ENCODE measurements at regions not wholly inside any gene's neighbourhood (a gene's known extent, or its start where the extent isn't known, plus 50 kb on each side); places are given as distances from the start of the nearest gene placed in this dataset.
"Not testable (repeated sequence)": the region's sequence is repeated elsewhere in the genome, so short reads cannot be mapped to it uniquely, and the experiment has no call there.

GRCh38 chr10:10725196-10725595, 292.5 kb upstream of the CELF2 start:
- TF ChIP-seq, protein P1, sequence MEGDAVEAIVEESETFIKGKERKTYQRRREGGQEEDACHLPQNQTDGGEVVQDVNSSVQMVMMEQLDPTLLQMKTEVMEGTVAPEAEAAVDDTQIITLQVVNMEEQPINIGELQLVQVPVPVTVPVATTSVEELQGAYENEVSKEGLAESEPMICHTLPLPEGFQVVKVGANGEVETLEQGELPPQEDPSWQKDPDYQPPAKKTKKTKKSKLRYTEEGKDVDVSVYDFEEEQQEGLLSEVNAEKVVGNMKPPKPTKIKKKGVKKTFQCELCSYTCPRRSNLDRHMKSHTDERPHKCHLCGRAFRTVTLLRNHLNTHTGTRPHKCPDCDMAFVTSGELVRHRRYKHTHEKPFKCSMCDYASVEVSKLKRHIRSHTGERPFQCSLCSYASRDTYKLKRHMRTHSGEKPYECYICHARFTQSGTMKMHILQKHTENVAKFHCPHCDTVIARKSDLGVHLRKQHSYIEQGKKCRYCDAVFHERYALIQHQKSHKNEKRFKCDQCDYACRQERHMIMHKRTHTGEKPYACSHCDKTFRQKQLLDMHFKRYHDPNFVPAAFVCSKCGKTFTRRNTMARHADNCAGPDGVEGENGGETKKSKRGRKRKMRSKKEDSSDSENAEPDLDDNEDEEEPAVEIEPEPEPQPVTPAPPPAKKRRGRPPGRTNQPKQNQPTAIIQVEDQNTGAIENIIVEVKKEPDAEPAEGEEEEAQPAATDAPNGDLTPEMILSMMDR (IDR thresholded peaks at IDR 0.05; ENCODE audit: control extremely low read depth, extremely low read depth, low read depth, missing control alignments) = no peak
- CTCF ChIA-PET = interaction anchor here (1.0 to 1.2 kb wide), 2 partner anchors 17 to 61 kb away, joined by 3 to 4 read pairs; no protein-coding TSS in a partner anchor
- POLR2A ChIA-PET = no interaction called here
- DNase-seq (ENCODE audit: extremely low spot score) = no peak

DNA sequence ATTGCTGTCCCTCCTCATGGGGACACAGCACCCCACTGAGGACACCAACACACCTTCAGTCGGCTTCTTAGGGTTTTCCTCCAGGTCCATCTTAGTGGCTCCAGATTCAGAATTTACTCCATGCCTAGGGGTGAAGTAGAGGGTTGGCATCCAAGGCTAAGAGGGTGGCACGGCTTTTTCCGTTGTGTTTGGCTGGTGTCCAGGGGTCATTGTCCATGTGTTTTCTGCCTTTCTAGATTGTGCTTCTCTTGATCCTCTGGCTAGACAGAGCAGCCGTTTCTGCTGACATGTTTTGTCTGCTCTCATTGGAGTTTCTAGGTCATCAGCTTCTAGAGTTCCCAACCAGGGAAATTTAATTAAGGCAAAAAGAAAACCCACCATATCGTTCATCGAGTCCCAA, 291.6 kb upstream of the CELF2 start:
- DNase-seq (ENCODE audit: extremely low spot score) = no peak
- CTCF ChIA-PET = no interaction called here

GRCh38 chr10:10727411-10727810, 290.3 kb upstream of the CELF2 start:
- POLR2A ChIA-PET; DNase-seq (ENCODE audit: extremely low spot score); CTCF ChIA-PET: not testable (repeated sequence)

More for the DNA sequence above, 291.6 kb upstream of the CELF2 start:
- TF ChIP-seq, protein P1 (IDR thresholded peaks at IDR 0.05; ENCODE audit: control extremely low read depth, extremely low read depth, low read depth, missing control alignments) = no peak
- POLR2A ChIA-PET = no interaction called here

- ChIA-PET POLR2A (no interaction called here), CTCF (interaction anchor here (0.7 kb wide), 1 partner anchor 21 kb away, joined by 3 read pairs; no protein-coding TSS in a partner anchor)
- TF ChIP-seq, protein P1 (IDR thresholded peaks at IDR 0.05; ENCODE audit: control extremely low read depth, extremely low read depth, low read depth, missing control alignments) = no peak
- DNase-seq (ENCODE audit: extremely low spot score) = no peak
These were observed 289.9 kb upstream of the CELF2 start for GRCh38 chr10:10727812-10728211.

DNA sequence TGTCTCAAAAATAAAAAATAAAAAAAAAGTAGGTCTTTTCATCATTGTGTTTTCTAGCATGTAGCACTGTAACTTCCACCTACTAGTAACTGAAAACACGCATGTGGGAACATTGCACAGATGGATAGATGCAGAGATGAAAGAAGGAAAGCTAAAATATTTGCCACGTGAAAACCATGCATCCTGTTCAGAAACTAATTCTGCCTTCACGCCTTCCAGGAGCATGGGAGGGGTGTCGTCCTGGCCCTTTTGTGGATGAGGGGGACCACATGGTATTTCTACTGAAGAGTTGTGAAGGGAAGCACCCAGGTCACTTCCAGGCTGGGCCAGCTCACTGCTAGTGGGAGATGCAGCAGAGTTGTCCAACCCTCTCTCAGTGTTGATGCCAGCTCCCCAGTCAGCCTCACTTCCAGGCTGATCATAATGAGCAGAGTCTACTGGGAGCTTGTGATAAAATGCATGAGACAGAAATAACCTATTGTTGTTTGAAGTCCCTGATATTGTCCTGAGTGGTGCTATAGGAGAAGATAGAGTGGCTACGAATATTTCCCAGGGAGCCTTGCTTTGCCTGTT, 287.1 kb upstream of the CELF2 start:
- TF ChIP-seq, protein P1 (IDR thresholded peaks at IDR 0.05; ENCODE audit: control extremely low read depth, extremely low read depth, low read depth, missing control alignments) = no peak
- DNase-seq (ENCODE audit: extremely low spot score) = no peak
- CTCF ChIA-PET = no interaction called here
- POLR2A ChIA-PET = no interaction called here

DNA sequence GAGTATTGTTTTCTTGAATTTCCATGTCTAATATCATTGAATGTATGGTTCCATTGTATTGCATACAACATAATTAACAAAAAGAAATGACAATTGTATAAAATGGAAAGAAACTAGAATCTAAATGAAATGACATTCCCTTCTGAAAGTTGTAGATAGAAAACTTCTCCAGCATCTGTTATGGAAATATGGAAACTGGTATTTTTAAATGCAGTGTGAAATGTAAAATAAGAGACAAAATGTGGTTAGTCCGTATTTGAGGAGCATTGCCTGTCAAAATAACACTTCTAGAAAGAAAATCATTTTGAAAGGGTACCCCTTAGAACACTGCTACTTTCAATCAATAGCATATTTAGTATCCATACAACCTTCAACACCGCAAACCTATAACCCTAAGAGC, 286.3 kb upstream of the CELF2 start:
- ChIA-PET CTCF (no interaction called here), POLR2A (no interaction called here)
- DNase-seq (ENCODE audit: extremely low spot score) = no peak
- TF ChIP-seq, protein P1 (IDR thresholded peaks at IDR 0.05; ENCODE audit: control extremely low read depth, extremely low read depth, low read depth, missing control alignments) = no peak

DNA sequence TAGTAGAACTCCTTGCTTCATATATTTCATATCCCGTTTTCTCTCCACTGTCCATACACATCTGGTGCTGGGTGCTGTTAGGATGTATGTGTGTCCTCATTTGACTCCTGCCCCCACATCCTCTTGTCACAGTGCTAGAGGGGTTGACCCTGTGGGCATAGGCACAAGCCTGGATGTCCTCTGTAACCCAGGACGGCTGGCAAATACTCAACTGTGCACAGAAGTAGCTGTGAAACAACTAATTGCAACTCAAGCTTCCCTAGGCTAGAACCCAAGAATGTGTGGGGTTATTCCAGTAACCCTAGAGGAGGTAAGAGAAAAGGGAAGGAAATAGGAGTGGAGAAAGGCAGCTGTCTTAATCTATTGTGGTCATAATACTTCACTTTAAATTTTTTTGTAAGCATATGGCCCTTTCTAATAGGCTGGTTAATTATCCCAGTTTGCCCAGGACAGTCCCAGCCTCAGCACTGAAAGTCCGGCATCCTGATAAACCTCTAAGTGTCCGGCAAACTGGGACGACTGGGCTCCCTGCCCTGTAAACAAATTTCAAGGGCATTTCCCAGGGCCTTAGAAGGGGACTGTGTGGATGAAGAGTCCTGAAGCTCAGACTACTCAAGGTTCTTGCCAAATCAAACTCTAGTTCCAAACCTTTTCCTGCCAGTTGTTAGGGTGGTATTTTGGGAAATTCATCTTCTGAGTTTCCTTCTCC, 283.2 kb upstream of the CELF2 start:
- ChIA-PET CTCF (no interaction called here), POLR2A (no interaction called here)
- TF ChIP-seq, protein P1 (IDR thresholded peaks at IDR 0.05; ENCODE audit: control extremely low read depth, extremely low read depth, low read depth, missing control alignments) = no peak
- no peak for DNase-seq (ENCODE audit: extremely low spot score)
